ENCODE measurements at regions not wholly inside any gene's neighbourhood (a gene's known extent, or its start where the extent isn't known, plus 50 kb on each side); places are given as distances from the start of the nearest gene placed in this dataset.

GRCh38 chr7:94849636-94850208, 57.7 kb upstream of the PPP1R9A start:
- Mint-ChIP-seq H3K9me3 (peaks cover 8 to 22% of the 10 kb centered on the region in 2 donors), H3K4me3 (no peak overlapping the region), H3K4me1 (no peaks in the 10 kb centered on the region), H3K27ac (no peak overlapping the region), H3K27me3 (no peaks in the 10 kb centered on the region)
- no peak for DNase-seq
- ATAC-seq = peak; percentile 46

GRCh38 chr7:94855589-94855988, 51.8 kb upstream of the PPP1R9A start:
- ATAC-seq (no peak), DNase-seq (no peak)
- no peaks in the 10 kb centered on the region for H3K4me1 Mint-ChIP-seq
- no peak overlapping the region for H3K4me3 Mint-ChIP-seq
- H3K27me3 Mint-ChIP-seq = no peaks in the 10 kb centered on the region
- peaks cover 13 to 16% of the 10 kb centered on the region in 2 donors for H3K9me3 Mint-ChIP-seq
- H3K27ac Mint-ChIP-seq = no peak overlapping the region

- H3K27ac Mint-ChIP-seq = no peak overlapping the region
- H3K4me3 Mint-ChIP-seq = no peak overlapping the region
- no peaks in the 10 kb centered on the region for H3K4me1 Mint-ChIP-seq
- DNase-seq (no peak), ATAC-seq (no peak)
- peaks cover 13 to 16% of the 10 kb centered on the region in 2 donors for H3K9me3 Mint-ChIP-seq
- H3K27me3 Mint-ChIP-seq = no peaks in the 10 kb centered on the region
These were observed 50.8 kb upstream of the PPP1R9A start for GRCh38 chr7:94856643-94857042.

Measured in stimulated activated naive CD8-positive, alpha-beta T cell treated with anti-CD3 and anti-CD28 coated beads, Interleukin-15, amount 100 ng/mL, for 72 hours (primary cell).